CD14-positive monocyte (primary cell): ENCODE measurements at regions not wholly inside any gene's neighbourhood (a gene's known extent, or its start where the extent isn't known, plus 50 kb on each side); places are given as distances from the start of the nearest gene placed in this dataset.

ENCODE experiments used
- DNase-seq, 3 donors: peaks; one replicate each; pipeline ENCODE4 v3.0.0-alpha.2; 2011 to 2022
- H2AFZ ChIP-seq: 2 replicates; pipeline ENCODE4 v1.6.0; 2012; ENCODE audit warnings: mild to moderate bottlenecking, low read depth, low read length, inconsistent platforms; ENCODE audit not compliant: insufficient read depth, poor library complexity, severe bottlenecking
- H3K27ac ChIP-seq, 2 donors: 1 replicate in 1 of 2; 2 replicates in 1 of 2; pipeline ENCODE4 v1.5.1; 2012 to 2013; ENCODE audit warnings: low read length in 2 of 2, control low read depth in 1 of 2, inconsistent platforms in 1 of 2, low read depth in 1 of 2, mild to moderate bottlenecking in 1 of 2
- H3K27me3 ChIP-seq, 2 donors: one replicate each; pipeline versions ENCODE4 v1.6.0 to v1.6.1; 2011 to 2013; ENCODE audit warnings: low read length in 2 of 2; ENCODE audit not compliant: control insufficient read depth in 2 of 2, insufficient read depth in 2 of 2
- H3K36me3 ChIP-seq, 2 donors: replicated peaks in 1 of 2; 1 replicate in 1 of 2; 2 replicates in 1 of 2; pipeline versions ENCODE4 v1.5.1 to v1.6.1; 2012 to 2013; ENCODE audit warnings: low read length in 2 of 2, control low read depth in 1 of 2, inconsistent platforms in 1 of 2, mild to moderate bottlenecking in 1 of 2; ENCODE audit not compliant: insufficient read depth in 2 of 2, control insufficient read depth in 1 of 2
- H3K4me1 ChIP-seq, 2 donors: 1 replicate in 1 of 2; 2 replicates in 1 of 2; pipeline versions ENCODE4 v1.5.1 to v1.6.1; 2012 to 2013; ENCODE audit warnings: low read length in 2 of 2, control low read depth in 1 of 2, inconsistent platforms in 1 of 2, mild to moderate bottlenecking in 1 of 2, moderate library complexity in 1 of 2; ENCODE audit not compliant: insufficient read depth in 2 of 2, control insufficient read depth in 1 of 2
- H3K4me2 ChIP-seq: replicated peaks from 2 replicates; pipeline ENCODE3; 2012; ENCODE audit warnings: low read length, moderate library complexity, mild to moderate bottlenecking; ENCODE audit not compliant: poor library complexity, severe bottlenecking; ENCODE audit errors: extremely low read depth
- H3K4me3 ChIP-seq, 3 experiments: fragments of 200-600 bp in 1 of 3; sonication (generic) in 1 of 3; replicated peaks in 1 of 3; 1 replicate in 2 of 3; 2 replicates in 1 of 3; pipeline ENCODE4 v1.5.1; 2011 to 2013; ENCODE audit warnings: low read length in 3 of 3, mild to moderate bottlenecking in 3 of 3, control low read depth in 2 of 3, low read depth in 2 of 3, inconsistent platforms in 1 of 3, moderate library complexity in 1 of 3
- H3K79me2 ChIP-seq: 2 replicates; pipeline ENCODE4 v1.6.0; 2012; ENCODE audit warnings: mild to moderate bottlenecking, control low read depth, inconsistent platforms, low read length, moderate library complexity; ENCODE audit not compliant: insufficient read depth
- H3K9ac ChIP-seq: 2 replicates; pipeline ENCODE4 v1.6.0; 2017; ENCODE audit warnings: low read length, mild to moderate bottlenecking; ENCODE audit not compliant: insufficient read depth, poor library complexity, severe bottlenecking
- H3K9me3 ChIP-seq, 2 donors: replicated peaks in 1 of 2; 1 replicate in 1 of 2; 2 replicates in 1 of 2; pipeline versions ENCODE4 v1.5.1 to v1.6.1; 2012 to 2013; ENCODE audit warnings: low read length in 2 of 2, control low read depth in 1 of 2; ENCODE audit not compliant: control insufficient read depth in 1 of 2, insufficient read depth in 1 of 2
- H4K20me1 ChIP-seq: 2 replicates; pipeline ENCODE4 v1.6.0; 2012; ENCODE audit warnings: mild to moderate bottlenecking, low read length, control low read depth, moderate library complexity; ENCODE audit not compliant: insufficient read depth
- H3K27ac Mint-ChIP-seq, 7 donors: one replicate each; pipeline ENCODE4 v1.8.0; 2020; ENCODE audit warnings: mild to moderate bottlenecking in 7 of 7, mixed read lengths in 7 of 7, moderate library complexity in 6 of 7, inconsistent platforms in 2 of 7
- H3K27me3 Mint-ChIP-seq, 3 donors: one replicate each; pipeline ENCODE4 v1.8.0; 2021 to 2022; ENCODE audit warnings: low read depth in 3 of 3, mild to moderate bottlenecking in 3 of 3, mixed read lengths in 3 of 3, moderate library complexity in 3 of 3, inconsistent platforms in 1 of 3
- H3K36me3 Mint-ChIP-seq, 2 donors: one replicate each; pipeline ENCODE4 v1.8.0; 2020; ENCODE audit warnings: mixed read lengths in 2 of 2, inconsistent platforms in 1 of 2, mild to moderate bottlenecking in 1 of 2
- H3K4me1 Mint-ChIP-seq: one replicate; pipeline ENCODE4 v1.8.0; 2020; ENCODE audit warnings: mild to moderate bottlenecking, mixed read lengths
- H3K4me3 Mint-ChIP-seq, 2 donors: one replicate each; pipeline ENCODE4 v1.8.0; 2020; ENCODE audit warnings: mild to moderate bottlenecking in 2 of 2, mixed read lengths in 2 of 2, moderate library complexity in 1 of 2
- H3K9me3 Mint-ChIP-seq, 7 donors: one replicate each; pipeline ENCODE4 v1.8.0; 2020 to 2022; ENCODE audit warnings: mixed read lengths in 7 of 7, mild to moderate bottlenecking in 6 of 7, moderate library complexity in 6 of 7, inconsistent platforms in 2 of 7
- WGBS: methylation state at CpG from one replicate; pipeline ENCODE4 v1.1.5; 2013; ENCODE audit warnings: missing lambda C conversion rate; ENCODE audit not compliant: insufficient coverage; 5-methylcytosine and 5-hydroxymethylcytosine counted together
- intact Hi-C, 2 donors: fragments of 100-400 bp; cut with micrococcal nuclease; formaldehyde crosslinking; loops; one replicate each; pipeline versions ENCODE4 v1.15.0 to v1.15.1; 2023
- TF ChIP-seq, protein P1 (sequence below): fragments of 200-600 bp; IDR thresholded peaks from one replicate; pipeline ENCODE4 v1.8.0; 2022; ENCODE audit warnings: antibody characterized with exemption, mild to moderate bottlenecking

DNA sequence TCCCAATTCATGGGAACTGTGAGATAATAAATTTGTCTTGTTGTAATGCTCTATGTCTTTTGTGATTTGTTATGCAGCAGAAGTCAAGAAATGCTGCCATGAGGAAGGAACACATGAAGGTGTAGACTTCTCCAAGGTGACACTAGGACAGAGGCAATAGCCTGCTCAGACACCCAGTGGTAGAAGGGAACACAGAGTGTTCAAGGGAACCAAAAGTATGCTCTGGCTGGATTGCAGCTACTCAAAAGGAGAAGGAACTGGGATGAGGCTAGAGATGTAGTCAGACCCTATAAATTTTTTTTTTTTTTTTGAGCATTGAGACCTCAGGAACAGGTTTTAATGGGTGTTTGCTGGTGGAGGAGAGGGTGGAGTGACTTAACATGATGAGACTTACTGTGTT lies 232.5 kb downstream of the PARP8 start:
- intact Hi-C loops, result no loop called here

DNA sequence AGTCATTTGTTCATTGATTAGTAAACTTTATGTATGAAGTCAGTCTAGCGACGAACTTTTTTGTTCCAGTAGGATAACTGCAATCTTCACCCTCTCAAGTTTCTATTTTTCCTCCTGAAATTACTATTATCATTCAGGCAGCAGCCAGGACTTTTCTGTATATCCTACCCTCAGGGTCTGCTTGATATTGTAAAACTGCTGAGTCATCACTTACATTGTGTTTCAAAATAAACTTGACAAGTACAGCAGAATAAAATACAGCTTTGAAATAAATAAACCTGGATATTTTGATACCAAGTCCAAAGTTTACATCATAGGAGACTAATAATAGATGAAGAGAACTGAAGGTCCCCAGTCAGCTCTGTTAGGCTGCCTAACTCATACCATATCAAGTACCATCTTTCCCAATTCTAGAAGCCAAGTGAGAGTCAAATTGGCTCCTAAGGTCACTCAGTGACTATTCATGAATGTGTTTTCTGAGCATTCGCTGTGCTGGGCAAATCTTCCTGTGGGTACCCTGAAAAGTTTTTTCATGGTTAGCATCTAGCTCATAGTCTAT lies 234.6 kb downstream of the PARP8 start:
- Histone ChIP-seq H3K27me3 (peaks cover 0 to 3% of the 10 kb centered on the region in 2 donors), H3K4me1 (no peaks in the 10 kb centered on the region), H2AFZ (no peak overlapping the region), H3K4me3 (no peak overlapping the region), H3K9me3 (no peaks in the 10 kb centered on the region), H3K79me2 (no peaks in the 10 kb centered on the region), H3K27ac (no peak overlapping the region), H3K9ac (no peak overlapping the region), H3K36me3 (no peaks in the 10 kb centered on the region), H4K20me1 (no peaks in the 10 kb centered on the region), H3K4me2 (no peak overlapping the region)
- DNase-seq, result no peak
- TF ChIP-seq, protein P1, sequence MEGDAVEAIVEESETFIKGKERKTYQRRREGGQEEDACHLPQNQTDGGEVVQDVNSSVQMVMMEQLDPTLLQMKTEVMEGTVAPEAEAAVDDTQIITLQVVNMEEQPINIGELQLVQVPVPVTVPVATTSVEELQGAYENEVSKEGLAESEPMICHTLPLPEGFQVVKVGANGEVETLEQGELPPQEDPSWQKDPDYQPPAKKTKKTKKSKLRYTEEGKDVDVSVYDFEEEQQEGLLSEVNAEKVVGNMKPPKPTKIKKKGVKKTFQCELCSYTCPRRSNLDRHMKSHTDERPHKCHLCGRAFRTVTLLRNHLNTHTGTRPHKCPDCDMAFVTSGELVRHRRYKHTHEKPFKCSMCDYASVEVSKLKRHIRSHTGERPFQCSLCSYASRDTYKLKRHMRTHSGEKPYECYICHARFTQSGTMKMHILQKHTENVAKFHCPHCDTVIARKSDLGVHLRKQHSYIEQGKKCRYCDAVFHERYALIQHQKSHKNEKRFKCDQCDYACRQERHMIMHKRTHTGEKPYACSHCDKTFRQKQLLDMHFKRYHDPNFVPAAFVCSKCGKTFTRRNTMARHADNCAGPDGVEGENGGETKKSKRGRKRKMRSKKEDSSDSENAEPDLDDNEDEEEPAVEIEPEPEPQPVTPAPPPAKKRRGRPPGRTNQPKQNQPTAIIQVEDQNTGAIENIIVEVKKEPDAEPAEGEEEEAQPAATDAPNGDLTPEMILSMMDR, result no peak
- WGBS, result 89% methylated on average over 1 of the region's 3 CpGs
- Mint-ChIP-seq H3K9me3 (peaks cover 0 to 5% (median 1%) of the 10 kb centered on the region in 7 donors), H3K4me3 (no peak overlapping the region), H3K4me1 (no peaks in the 10 kb centered on the region), H3K36me3 (no peaks in the 10 kb centered on the region), H3K27me3 (peaks cover 0 to 3% (median 1%) of the 10 kb centered on the region in 3 donors), H3K27ac (no peak overlapping the region)
- intact Hi-C loops, result no loop called here

More for the DNA sequence above, 232.5 kb downstream of the PARP8 start:
- no peak for DNase-seq
- H3K4me3 ChIP-seq, result no peak overlapping the region
- H3K36me3 ChIP-seq, result no peaks in the 10 kb centered on the region
- no peaks in the 10 kb centered on the region for H3K4me1 Mint-ChIP-seq
- no peak overlapping the region for H2AFZ ChIP-seq
- peaks cover 0 to 5% (median 2%) of the 10 kb centered on the region in 7 donors for H3K9me3 Mint-ChIP-seq
- H3K4me3 Mint-ChIP-seq, result no peak overlapping the region
- H3K27me3 Mint-ChIP-seq, result peaks cover 0 to 4% (median 3%) of the 10 kb centered on the region in 3 donors
- no peaks in the 10 kb centered on the region for H3K36me3 Mint-ChIP-seq
- H3K9me3 ChIP-seq, result no peaks in the 10 kb centered on the region
- no peaks in the 10 kb centered on the region for H3K4me1 ChIP-seq
- TF ChIP-seq, protein P1, result no peak
- no peak overlapping the region for H3K4me2 ChIP-seq
- H4K20me1 ChIP-seq, result no peaks in the 10 kb centered on the region
- no peaks in the 10 kb centered on the region for H3K79me2 ChIP-seq
- H3K9ac ChIP-seq, result no peak overlapping the region
- H3K27me3 ChIP-seq, result peaks cover 0 to 3% of the 10 kb centered on the region in 2 donors
- H3K27ac ChIP-seq, result no peak overlapping the region
- no peak overlapping the region for H3K27ac Mint-ChIP-seq
